HG03558 (cell line): ENCODE measurements at regions not wholly inside any gene's neighbourhood (a gene's known extent, or its start where the extent isn't known, plus 50 kb on each side); places are given as distances from the start of the nearest gene placed in this dataset.
A peak's percentile ranks its signal among the peaks of the same experiment; 100 is the strongest.
"Not testable (repeated sequence)": the region's sequence is repeated elsewhere in the genome, so short reads cannot be mapped to it uniquely, and the experiment has no call there.

ENCODE experiments used
- ATAC-seq: cut with Tn5 transposase; IDR thresholded peaks from one replicate; pipeline ENCODE4 v1.9.1; 2021; ENCODE audit warnings: moderate number of reproducible peaks; ENCODE audit not compliant: unreplicated experiment; ENCODE audit errors: extremely low read depth

DNA sequence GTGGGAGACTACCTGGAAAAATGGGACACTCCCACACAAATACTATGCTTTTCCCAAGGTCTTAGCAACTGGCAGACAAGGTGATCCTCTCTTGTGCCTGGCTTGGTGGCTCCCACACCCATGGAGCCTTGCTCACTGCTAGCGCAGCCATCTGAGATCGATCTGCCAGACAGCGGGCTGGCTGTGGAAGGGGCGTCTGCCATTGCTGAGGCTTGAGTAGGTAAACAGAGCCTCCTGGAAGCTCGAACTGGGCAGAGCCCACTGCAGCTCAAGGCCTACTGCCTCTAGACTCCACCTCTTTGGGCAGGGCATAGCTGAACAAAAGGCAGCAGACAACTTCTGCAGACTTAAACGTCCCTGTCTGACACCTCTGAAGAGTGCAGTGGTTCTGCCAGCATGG lies 360.3 kb upstream of the EPHA3 start:
- not testable (repeated sequence) for ATAC-seq

DNA sequence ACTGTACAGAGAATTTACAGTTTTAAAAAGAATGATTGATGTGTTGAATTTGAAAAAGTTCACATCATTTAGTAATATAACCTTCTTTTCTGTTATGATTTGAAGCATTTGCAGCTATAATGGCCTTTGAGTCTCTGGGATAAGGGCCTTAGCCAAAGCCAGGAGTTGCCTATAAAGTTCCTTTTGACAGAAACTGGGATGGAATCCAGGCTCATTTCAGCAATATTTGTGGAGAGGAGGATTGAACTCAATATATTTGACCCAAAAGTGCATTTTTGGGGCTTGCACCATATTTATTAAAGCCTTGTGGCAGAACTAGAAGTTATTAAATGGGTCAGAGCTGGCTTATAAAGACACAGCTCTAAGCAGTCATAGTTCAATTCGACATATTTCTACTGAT lies 348.7 kb upstream of the EPHA3 start:
- no peak for ATAC-seq

DNA sequence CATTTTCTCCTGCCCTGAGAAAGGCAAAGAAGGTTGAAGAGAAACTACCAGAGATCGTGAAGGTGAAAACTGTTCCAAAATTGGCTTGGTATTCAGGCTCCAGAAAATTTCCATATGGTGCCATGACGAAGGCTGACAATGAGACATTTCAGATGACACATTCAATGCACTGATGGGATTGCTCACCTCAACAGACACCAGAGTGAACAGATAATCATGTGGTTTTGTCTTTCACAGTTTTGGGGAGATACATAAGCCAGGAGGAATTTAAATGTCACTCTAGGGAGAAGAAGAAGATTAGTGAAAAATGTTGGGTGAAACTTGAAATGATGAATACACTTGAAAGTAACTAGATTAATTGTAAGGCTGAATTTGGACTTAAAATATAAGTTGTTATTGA lies 339.7 kb upstream of the EPHA3 start:
- ATAC-seq, result no peak

DNA sequence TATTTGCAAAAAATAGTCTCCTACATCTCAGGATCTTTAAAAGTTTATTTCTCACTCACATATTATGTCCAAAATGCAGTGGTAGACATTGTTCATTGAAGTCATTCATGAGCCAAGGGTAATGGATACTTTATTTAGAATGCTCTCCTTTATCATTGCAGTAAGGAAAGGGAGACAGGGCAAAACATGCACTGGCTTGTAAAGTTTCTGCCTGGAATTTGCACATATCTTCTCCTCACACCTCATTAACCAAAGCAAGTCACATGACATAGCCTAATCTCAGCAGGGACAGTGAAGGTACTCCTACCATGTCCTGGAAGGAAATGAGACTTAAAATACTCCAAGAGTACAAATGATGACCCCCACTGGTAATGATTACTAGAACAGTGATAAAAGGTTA lies 333.7 kb upstream of the EPHA3 start:
- ATAC-seq, result no peak

DNA sequence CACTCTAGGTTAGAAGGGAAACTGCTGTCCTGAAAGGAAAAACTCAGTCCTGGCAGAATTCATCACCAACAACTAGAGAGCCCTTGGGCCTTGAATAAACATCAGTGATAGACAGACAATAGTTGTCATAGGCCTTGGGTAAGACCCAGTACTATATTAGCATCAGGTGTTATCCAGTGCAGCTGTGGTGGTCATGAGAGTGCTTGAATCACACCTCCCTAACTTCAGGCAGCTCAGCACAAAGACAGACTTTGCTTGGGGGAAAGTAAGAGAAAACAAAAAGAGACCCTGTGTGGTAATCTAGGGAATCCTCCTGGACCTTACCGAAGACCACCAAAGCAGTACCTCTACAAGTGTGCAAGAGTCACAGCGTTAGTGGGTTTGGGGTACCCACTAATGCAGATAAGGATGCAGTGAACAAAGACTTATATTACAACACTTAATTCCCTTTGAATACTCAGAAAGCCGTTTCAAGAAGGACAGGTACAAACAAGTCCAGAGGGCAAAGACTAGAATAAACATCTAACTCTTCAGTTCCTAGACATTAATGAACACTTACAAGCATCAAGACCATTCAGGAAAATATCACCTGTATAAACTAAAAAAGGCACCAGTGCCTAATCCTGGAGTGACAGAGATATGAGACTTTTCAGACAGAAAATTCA lies 332.3 kb upstream of the EPHA3 start:
- no peak for ATAC-seq

DNA sequence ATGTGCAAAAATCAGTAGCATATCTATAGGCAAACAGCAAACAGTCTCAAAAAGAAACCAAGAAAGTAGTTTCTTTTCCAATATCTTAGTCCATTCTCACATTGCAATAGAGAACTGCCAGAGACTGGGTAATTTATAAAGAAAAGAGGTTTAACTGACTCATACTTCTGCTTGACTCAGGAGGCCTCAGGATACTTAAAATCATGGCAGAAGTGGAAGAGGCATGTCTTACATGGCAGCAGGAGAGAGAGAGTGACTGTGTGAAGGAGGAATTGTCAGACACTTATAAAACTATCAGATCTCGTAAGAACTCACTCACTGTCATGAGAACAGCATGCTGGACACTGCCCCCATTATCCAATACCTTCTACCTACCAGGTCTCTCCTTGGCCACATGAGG lies 327.9 kb upstream of the EPHA3 start:
- ATAC-seq, result no peak

DNA sequence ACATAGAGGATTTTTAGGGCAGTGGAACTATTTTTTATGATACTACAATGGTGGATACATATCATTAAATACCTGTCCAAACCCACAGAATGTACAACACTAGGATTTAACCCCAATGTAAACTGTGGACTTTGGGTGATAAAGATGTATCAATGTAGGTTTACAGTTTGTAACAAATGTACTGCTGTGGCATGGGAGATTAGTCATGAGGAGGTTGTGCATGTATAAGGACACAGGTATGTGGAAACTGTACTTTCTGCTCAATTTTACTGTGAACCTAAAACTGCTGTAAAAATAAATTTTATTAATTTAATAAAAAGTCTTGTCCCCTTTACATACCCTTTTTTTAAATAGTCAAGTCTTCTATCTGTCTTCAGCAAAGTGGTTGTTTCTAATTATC lies 322.5 kb upstream of the EPHA3 start:
- no peak for ATAC-seq

DNA sequence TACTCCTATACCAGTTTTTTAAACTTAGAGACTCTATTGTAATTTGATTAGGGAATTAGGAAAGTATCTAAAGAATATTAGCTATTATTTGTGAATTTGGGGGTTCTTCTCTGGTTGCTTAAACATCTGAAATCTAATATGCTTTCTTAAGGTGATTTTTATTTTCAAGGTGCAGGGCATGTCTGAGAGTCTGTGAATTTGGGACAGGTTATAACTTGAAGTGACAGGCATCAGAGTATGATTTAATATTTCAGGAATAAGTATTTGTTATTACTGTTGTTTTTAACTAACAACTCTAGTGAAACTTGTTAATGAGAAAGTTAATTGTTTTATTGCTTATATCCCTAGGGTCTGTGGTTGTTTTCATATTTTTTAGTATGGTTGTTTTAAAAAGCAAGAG lies 321.6 kb upstream of the EPHA3 start:
- no peak for ATAC-seq

DNA sequence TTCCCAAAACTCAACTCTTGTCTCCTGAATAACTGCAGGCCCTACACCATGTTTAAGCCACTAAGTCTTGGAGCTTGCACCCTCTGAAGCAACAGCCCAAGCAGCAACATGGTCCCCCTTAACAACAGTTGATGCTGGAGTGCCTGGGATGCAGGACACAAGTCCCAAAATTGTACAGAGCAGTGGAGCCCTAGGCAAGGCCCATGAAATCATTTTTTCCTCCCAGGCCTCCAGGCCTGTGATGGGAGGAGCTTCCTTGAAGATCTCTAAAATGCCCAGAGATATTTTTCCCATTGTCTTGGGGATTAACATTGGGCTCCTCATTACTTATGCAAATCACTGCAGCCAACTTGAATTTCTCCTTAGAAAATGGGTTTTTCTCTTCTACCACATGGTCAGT lies 311.9 kb upstream of the EPHA3 start:
- ATAC-seq, result no peak

DNA sequence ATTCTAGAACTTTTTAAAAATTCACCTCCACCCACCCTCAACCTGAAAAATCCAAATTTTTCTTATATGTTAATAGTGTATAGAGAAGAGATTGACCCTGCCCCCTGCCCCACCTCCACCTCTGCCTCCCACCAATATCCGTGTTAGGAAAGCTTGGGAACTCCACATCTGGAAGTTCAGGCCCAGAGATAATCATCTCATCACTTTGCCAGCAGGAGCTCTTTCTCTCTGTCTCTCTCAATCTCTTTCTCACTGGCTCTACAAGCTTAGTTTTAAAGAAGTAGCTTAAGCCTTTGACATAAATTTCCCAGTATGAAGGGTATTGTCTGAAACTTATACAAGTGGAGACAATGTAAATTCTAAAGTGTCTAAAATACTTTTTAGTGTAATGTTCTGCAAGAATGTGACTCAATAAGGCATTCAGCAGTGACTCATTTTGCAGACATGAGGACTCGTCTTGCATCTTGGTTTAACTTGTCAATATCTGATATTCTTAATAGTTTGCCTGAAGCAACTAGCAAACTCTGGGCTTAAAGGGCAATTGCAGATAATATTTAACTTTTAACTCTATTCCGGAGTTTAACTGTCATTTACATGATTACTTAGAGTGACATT lies 299.8 kb upstream of the EPHA3 start:
- ATAC-seq, result no peak

DNA sequence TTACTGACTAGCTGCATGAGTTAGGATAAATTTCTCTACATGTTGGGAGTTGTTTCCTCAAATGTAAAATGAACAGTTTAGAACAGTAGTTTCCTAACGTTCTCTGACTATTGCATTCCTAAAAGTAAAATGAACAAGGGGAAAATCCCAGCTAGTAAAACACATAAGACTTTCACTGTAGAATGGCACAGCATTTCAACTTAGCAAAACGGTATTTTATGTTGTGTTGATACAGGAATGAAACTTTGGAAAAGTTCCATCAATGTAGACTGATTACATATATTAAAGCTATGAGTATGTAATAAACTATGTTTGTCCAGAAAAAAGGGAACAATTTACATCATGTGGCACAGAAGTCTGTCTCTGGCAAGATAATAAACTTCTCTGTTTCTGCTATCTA lies 297.4 kb upstream of the EPHA3 start:
- ATAC-seq, result no peak

DNA sequence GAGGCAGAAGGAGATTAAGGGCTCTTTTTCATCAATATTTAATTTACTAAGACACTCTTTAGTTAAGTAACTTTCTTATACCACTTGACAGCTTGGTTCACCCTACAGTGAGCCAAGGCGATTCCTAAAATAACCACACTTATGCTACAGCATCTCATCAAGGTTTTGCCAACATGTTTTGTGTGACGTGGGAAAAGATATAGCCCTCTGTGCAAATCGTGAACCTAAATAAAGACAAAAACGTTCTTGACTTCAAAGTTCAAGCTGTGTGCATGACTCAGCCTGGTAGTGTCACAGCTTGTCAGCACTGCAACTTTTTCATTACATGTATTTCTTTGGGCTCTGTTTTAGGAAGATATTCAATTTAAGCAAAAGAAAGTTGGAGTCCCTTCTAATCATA lies 297.0 kb upstream of the EPHA3 start:
- ATAC-seq, result no peak

DNA sequence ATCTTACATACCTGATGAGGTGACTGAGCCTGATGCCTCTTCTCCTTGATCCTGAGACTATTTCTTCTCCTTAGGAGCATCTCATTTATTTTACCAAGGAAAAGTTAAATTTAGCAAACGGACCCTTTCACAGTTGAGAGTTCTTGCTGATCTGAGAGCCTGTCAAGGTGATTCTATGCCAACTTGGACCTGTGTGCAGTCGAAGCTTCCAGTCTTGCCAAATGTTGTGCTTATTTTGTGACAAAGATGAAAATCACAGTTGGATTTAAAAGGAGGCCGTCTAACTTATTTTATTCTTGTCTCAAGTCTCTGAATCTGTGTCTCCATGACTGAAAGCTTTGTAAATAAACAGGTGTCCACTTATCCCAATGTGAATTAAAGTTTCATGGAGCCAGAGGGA lies 296.3 kb upstream of the EPHA3 start:
- ATAC-seq, result no peak

DNA sequence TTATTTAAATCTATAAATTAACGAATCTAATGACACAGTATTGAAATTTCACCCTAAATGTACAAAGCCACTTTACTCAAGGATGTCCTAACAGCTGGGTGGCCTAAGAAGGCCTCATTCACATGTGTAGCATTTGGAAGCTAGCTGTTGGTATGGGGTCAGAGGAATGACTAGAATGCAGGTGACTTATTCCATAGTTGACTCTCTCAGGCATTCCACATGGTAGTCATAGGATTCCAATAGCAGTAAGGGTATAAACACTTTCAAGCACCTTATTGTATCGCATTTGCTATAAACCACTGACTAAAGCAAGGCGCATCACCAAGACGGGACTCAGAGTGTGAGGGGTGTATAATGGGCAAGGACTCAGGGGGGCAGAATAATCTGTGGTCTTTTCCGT lies 294.8 kb upstream of the EPHA3 start:
- ATAC-seq, result no peak

DNA sequence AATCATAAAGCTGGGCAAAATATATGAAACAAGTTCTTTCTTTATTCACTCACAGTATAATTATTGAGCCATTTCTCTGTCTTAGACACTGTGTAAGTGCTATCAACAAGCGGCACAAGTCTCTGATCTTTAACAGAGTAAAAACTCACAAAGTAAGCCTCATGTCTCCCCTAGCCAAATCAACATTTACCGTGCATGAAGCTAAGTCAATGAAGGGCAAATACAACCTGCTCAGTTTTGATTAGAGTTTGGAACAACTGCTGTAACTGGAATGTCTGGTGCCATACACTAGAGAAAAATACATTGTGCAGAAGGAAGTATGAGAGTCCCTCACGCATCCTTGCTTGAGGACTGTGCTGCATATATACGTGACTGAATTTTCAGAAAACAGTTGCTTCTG lies 291.0 kb upstream of the EPHA3 start:
- no peak for ATAC-seq

DNA sequence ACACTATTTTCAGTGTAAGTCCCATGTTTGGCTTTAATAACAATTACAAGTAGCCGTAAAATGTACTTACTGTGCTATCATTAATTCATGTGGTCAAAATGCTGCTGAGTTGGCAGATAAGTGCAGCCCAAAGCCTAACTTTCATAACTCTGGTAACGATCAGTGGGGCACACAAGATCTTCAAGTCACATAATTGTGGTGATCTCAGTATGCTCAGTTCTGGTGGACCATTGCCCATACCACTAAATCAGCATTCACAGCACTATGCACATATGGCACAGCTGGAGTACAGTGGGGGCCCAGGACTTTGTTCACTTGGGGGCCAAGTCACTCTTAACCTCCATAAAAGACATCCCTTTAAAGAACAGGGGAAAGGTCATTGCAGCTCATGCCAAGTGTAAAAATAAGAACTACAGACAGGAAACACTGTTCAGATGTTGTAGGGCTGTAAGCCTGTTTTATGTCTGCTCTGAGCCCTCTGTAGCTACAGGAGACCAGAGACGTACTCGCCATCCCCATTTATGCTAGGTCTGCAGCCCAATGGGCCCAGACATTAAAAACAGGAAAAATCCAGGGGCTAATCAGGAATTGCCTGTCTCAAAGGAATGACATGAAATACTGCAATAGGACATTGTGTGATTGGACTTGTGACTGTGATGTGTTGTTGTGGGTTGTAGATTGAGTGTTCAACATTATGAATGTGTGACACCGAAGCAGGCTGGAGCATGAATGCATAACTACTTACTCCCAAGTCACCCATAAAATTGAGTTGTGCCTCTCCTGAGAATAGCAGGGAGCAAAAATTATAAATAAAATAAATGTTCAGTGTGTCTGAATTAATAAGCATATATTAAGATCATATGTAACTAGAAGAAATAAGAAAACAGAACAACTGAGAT lies 282.5 kb upstream of the EPHA3 start:
- no peak for ATAC-seq

DNA sequence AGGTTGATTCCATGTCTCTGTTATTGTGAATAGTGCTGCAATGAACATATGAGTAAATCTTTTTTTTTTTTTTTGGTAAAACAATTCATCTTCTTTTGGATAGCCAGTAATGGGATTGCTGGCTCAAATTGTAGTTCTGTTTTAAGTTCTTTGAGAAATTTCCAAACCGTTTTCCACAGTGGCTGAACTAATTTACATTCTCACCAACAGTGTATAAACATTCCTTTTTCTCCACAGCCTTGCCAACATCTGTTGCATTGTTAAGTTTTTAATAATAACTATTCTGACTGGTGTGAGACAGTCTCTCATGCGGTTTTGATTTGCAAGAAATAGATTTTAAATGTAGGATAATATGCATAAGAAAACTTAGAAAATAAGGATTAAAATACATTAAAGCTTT lies 279.0 kb upstream of the EPHA3 start:
- ATAC-seq, result no peak

DNA sequence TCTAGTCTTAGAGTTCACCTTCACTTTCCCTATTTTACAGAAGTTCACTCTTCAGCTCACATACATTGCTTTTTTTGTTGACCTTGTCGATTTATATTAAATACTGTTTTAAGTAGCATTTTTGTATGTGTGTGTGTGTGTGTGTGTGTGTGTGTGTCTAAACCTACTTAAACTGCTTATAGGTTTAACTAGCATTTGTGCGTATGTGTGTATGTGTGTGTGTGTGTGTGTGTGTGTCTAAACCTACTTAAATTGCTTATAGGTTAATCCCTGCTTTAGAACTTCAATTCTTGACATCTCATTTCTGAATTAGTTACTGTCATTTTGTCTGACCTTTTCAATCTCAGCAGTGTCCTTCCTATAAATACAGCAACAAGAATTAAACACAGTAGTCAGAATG lies 254.8 kb upstream of the EPHA3 start:
- no peak for ATAC-seq

DNA sequence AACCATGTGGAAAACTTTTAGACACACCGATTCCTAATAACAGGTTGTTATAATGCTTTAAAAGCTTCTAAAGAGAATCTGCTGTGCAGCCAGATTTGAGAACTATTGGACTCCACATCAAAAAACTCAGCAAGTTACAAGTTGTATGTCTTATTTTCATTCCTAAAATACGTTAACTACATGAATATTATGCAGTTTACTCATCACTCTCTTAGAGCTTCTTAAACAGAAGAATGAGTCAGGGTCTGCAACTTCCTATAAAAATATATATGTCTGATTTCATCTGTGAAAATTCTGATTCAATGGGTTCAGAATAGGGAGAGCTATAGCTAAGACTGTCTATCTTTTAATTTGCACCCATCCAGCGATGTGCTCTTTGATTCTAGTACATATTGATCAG lies 244.2 kb upstream of the EPHA3 start:
- no peak for ATAC-seq

DNA sequence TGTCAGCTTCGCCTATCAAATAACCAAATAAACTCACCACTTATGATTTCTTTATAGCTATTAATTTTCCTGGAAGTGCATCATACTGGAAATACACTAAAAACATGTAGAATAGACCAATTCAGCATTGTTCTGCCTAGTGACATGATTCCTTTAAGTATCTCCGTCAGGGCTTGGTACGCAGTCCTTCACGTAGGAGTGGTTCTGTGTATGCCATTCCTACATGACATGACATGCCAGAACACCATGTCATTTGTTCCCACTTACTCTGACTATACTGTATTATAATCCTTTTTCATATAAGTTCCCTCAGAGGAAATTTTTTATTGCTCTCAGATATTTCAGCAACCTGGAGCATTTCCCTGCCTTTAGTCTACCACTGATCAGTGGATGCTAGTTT lies 230.7 kb upstream of the EPHA3 start:
- no peak for ATAC-seq

DNA sequence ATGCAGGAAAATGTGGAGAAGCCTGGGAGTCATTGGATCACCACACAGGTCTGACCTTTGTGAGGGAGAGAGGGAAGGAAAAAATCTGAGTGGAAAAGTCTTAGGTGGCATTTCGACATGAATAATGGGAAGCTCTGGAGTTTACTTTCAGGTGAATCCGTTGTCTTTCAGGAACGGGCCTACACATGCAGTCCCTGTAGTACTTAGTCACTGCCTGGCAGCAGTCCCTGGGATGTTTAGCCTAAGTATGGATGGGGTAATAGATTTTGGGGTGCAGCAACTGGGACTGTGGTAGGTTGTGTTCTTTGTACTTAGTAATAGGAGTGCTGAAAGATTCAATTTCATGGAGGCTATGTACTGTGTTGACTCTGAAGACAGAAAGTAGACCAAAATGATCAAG lies 227.5 kb upstream of the EPHA3 start:
- no peak for ATAC-seq

DNA sequence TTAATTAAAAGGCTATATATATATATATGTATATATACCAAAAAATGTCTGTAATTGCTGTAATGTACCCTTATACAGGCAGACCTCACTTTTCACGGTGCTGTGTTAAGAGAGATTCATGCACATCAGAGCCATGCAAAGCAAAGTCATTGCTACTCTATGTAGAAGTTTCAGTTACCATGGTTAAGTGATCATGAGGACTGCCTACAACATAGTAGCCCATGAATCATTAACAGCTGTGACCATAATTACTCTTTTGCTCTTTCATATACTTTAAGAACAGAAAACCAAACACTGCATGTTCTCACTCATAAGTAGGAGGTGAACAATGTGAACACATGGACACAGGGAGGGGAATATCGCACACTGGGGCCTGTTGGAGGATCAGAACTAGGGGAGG lies 225.3 kb upstream of the EPHA3 start:
- peak; percentile 95 for ATAC-seq
